IPS-NIHi7 (cell line): ENCODE measurements at regions not wholly inside any gene's neighbourhood (a gene's known extent, or its start where the extent isn't known, plus 50 kb on each side); places are given as distances from the start of the nearest gene placed in this dataset.
"Not testable (repeated sequence)": the region's sequence is repeated elsewhere in the genome, so short reads cannot be mapped to it uniquely, and the experiment has no call there.

Experiments
- DNase-seq: peaks from one replicate; pipeline ENCODE4 v3.0.0; 2012; ENCODE audit warnings: mixed read lengths; ENCODE audit errors: extremely low spot score

DNA sequence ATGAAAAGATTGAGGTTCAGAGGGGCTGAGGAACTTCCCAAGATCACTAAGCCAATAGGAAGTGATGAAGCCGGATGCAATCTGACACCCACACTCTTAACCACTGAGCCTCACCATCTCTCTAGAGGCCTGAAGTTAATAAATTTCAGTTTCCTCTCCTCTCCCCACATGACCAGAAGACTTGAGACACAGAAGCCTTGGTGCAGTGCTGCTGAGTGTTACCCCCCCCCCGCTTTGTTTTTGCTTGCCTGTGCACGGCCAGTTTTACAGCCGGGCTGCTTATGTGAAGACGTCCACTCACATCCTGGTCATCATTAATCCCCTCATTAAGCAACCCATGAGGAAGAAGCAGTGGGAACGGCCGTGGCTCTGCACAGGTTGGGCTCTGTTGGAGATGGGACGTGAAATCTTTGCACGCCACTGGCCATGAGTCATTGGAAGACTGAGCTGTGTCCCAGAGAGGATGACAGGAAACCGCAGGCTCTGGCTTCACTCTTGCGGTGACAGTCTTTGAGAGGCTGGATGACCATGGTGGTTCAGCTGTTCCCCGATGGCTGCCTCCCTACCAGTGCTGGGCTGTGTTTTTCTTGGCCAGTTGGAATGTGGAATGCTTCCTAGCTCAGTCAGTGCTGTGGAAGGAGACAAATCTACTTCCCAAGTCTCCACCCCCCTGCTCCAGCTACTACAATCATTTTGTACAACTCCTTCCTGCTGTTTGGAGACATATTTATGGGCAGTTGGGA is 232.6 kb upstream of the LRTM1 start:
- DNase-seq = peak; percentile 26

- DNase-seq = no peak
Observed at GRCh38 chr3:55159711-55160110, 231.9 kb upstream of the LRTM1 start.

GRCh38 chr3:55159016-55159415 is 231.2 kb upstream of the LRTM1 start:
- DNase-seq = no peak

- DNase-seq = no peak
Observed at GRCh38 chr3:55158345-55158744, 230.5 kb upstream of the LRTM1 start.

GRCh38 chr3:55157731-55158130 is 229.9 kb upstream of the LRTM1 start:
- DNase-seq = no peak

- no peak for DNase-seq
Observed at GRCh38 chr3:55156851-55157650, 229.2 kb upstream of the LRTM1 start.

- DNase-seq = no peak
Observed at GRCh38 chr3:55147856-55148720, 220.2 kb upstream of the LRTM1 start.

DNA sequence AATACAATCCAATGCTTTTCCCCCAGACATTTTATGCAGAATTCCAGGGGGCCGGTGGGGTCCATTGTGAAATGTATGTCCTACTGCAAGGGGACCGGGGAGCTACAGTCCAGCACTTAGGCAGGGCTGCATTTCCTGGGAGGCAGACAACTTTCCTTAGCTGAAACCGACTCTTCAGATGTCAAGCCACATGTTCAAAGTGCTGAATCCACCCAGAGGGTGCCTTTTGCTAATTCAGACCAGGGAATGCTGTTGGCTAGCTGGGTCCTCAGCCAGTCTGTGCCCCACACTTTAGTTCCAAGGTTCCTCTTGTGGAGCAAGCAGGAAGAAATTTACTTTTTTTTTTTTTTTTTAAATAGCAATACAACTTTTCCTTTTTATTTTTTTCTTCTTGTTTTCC is 219.5 kb upstream of the LRTM1 start:
- DNase-seq = no peak

DNA sequence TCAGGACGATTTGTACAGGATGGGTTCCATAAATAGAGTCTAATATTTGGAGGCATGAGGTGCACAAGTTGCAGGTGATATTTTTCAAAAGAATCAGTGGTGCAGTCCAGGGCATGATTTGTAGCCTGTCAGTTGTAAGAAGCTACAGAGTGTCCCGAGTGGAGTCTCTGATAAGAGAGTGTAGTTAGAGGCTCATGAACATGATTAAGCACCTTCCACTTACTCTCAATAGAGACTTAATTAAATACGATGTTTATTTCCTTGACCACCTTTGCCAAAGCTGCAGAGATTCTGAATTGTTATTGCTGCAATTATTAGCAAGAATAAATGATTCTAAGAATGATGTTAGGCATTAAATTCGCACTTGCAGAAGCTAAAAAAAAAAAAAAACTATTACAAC is 218.4 kb upstream of the LRTM1 start:
- DNase-seq = no peak

GRCh38 chr3:55144015-55144673 is 216.3 kb upstream of the LRTM1 start:
- DNase-seq = no peak

DNA sequence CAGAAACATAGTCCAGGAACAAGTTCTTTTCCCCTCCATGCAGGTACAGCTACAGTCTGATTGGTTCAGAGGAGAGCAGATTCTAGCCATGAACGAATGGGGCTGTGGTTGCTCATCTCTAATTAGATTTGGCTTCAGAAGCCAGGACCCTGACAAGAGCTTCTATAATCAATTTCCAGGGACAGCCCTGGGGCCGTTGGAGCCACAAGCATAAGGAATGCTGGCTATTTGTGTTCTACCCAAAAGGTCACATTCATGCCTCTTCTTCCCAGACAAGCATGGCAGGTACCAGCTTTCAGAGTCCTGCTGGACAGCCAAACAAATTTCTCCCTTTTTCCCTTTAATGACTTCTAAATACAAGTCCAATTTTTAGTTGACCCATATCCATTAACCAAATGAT is 215.5 kb upstream of the LRTM1 start:
- DNase-seq = no peak

DNA sequence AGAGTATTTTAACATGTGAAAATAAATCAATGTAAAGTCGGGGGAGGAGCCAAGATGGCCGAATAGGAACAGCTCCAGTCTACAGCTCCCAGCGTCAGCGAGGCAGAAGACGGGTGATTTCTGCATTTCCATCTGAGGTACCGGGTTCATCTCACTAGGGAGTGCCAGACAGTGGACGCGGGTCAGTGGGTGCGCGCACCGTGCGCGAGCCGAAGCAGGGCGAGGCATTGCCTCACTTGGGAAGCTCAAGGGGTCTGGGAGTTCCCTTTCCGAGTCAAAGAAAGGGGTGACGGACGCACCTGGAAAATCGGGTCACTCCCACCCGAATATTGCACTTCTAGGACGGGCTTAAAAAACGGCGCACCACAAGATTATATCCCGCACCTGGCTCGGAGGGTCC is 208.4 kb upstream of the LRTM1 start:
- DNase-seq = not testable (repeated sequence)

DNA sequence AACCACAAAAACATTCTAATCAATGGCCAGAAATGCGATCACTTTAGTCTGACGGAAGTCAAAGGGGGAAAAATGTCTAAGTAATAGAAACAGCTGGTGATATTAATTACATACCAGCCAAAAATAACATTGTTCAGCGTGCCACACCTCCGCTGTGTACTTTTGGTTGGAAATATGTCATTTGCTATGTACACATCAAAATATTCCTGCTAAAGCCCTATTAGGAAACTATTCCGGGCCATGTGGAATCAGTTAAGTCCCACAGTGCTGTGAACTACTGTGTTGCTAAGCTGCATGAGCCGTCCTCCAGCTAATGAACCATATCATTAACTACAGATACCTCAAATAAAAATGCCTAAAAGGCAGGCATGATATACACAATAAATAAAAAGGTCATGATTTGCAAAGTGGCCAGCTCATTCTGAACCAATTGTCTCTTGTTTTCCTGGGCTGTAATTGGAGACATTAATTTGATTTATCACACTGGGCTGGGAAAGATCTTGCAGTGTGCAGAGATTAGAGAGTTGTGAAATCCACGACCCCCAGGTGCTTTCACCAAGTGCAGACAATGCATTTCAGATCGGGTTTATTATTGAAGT is 200.5 kb upstream of the LRTM1 start:
- DNase-seq = no peak

- DNase-seq = no peak
Observed at GRCh38 chr3:55127565-55127964, 199.7 kb upstream of the LRTM1 start.

GRCh38 chr3:55124371-55124770 is 196.5 kb upstream of the LRTM1 start:
- DNase-seq = no peak
